Stomach (tissue), 4 donors: ENCODE measurements at regions not wholly inside any gene's neighbourhood (a gene's known extent, or its start where the extent isn't known, plus 50 kb on each side); places are given as distances from the start of the nearest gene placed in this dataset.

ENCODE experiments used
- POLR2A ChIP-seq, 4 donors: fragments of 450-650 bp; IDR thresholded peaks; one replicate each; pipeline ENCODE4 v1.6.1; 2016; ENCODE audit warnings: antibody characterized with exemption in 4 of 4, control low read depth in 2 of 4, mild to moderate bottlenecking in 1 of 4, moderate library complexity in 1 of 4
- TF ChIP-seq, protein P1 (sequence below), 7 experiments: fragments of 450-650 bp in 4 of 7; fragments of 200-600 bp in 3 of 7; sonication (generic) in 3 of 7; IDR thresholded peaks; one replicate each; pipeline ENCODE4 v1.5.1; 2016 to 2019; ENCODE audit warnings: antibody characterized with exemption in 7 of 7, control low read depth in 2 of 7, mild to moderate bottlenecking in 1 of 7

DNA sequence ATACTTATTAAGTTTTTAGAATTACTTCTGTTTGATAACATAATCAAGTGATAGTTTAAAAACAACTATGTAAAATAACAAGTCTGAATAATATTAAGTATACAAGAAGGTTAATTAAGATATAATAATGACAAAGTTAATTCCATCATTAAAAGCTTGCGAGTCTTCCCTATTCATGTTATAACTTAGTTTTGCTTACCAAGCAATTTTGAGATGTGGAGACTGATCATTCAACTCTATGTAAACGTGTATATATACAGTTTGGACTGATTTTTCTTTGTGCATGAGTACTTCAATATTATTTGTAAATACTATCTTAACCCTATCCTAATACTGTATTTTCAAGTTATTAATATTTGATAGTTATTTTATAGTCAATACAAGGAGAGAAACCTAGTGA, 870.9 kb downstream of the GBE1 start:
- TF ChIP-seq, protein P1, sequence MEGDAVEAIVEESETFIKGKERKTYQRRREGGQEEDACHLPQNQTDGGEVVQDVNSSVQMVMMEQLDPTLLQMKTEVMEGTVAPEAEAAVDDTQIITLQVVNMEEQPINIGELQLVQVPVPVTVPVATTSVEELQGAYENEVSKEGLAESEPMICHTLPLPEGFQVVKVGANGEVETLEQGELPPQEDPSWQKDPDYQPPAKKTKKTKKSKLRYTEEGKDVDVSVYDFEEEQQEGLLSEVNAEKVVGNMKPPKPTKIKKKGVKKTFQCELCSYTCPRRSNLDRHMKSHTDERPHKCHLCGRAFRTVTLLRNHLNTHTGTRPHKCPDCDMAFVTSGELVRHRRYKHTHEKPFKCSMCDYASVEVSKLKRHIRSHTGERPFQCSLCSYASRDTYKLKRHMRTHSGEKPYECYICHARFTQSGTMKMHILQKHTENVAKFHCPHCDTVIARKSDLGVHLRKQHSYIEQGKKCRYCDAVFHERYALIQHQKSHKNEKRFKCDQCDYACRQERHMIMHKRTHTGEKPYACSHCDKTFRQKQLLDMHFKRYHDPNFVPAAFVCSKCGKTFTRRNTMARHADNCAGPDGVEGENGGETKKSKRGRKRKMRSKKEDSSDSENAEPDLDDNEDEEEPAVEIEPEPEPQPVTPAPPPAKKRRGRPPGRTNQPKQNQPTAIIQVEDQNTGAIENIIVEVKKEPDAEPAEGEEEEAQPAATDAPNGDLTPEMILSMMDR (IDR thresholded peaks at IDR 0.05), result no peak
- no peak for TF ChIP-seq POLR2A (IDR thresholded peaks at IDR 0.05)
